CD14-positive monocyte (primary cell): ENCODE measurements at regions not wholly inside any gene's neighbourhood (a gene's known extent, or its start where the extent isn't known, plus 50 kb on each side); places are given as distances from the start of the nearest gene placed in this dataset.

Source experiments
- DNase-seq, 3 donors: peaks; one replicate each; pipeline ENCODE4 v3.0.0-alpha.2; 2011 to 2022
- H2AFZ ChIP-seq: 2 replicates; pipeline ENCODE4 v1.6.0; 2012; ENCODE audit warnings: mild to moderate bottlenecking, low read depth, low read length, inconsistent platforms; ENCODE audit not compliant: insufficient read depth, poor library complexity, severe bottlenecking
- H3K27ac ChIP-seq, 2 donors: 1 replicate in 1 of 2; 2 replicates in 1 of 2; pipeline ENCODE4 v1.5.1; 2012 to 2013; ENCODE audit warnings: low read length in 2 of 2, control low read depth in 1 of 2, inconsistent platforms in 1 of 2, low read depth in 1 of 2, mild to moderate bottlenecking in 1 of 2
- H3K27me3 ChIP-seq, 2 donors: one replicate each; pipeline versions ENCODE4 v1.6.0 to v1.6.1; 2011 to 2013; ENCODE audit warnings: low read length in 2 of 2; ENCODE audit not compliant: control insufficient read depth in 2 of 2, insufficient read depth in 2 of 2
- H3K36me3 ChIP-seq, 2 donors: replicated peaks in 1 of 2; 1 replicate in 1 of 2; 2 replicates in 1 of 2; pipeline versions ENCODE4 v1.5.1 to v1.6.1; 2012 to 2013; ENCODE audit warnings: low read length in 2 of 2, control low read depth in 1 of 2, inconsistent platforms in 1 of 2, mild to moderate bottlenecking in 1 of 2; ENCODE audit not compliant: insufficient read depth in 2 of 2, control insufficient read depth in 1 of 2
- H3K4me1 ChIP-seq, 2 donors: 1 replicate in 1 of 2; 2 replicates in 1 of 2; pipeline versions ENCODE4 v1.5.1 to v1.6.1; 2012 to 2013; ENCODE audit warnings: low read length in 2 of 2, control low read depth in 1 of 2, inconsistent platforms in 1 of 2, mild to moderate bottlenecking in 1 of 2, moderate library complexity in 1 of 2; ENCODE audit not compliant: insufficient read depth in 2 of 2, control insufficient read depth in 1 of 2
- H3K4me2 ChIP-seq: replicated peaks from 2 replicates; pipeline ENCODE3; 2012; ENCODE audit warnings: low read length, moderate library complexity, mild to moderate bottlenecking; ENCODE audit not compliant: poor library complexity, severe bottlenecking; ENCODE audit errors: extremely low read depth
- H3K4me3 ChIP-seq, 3 experiments: fragments of 200-600 bp in 1 of 3; sonication (generic) in 1 of 3; replicated peaks in 1 of 3; 1 replicate in 2 of 3; 2 replicates in 1 of 3; pipeline ENCODE4 v1.5.1; 2011 to 2013; ENCODE audit warnings: low read length in 3 of 3, mild to moderate bottlenecking in 3 of 3, control low read depth in 2 of 3, low read depth in 2 of 3, inconsistent platforms in 1 of 3, moderate library complexity in 1 of 3
- H3K79me2 ChIP-seq: 2 replicates; pipeline ENCODE4 v1.6.0; 2012; ENCODE audit warnings: mild to moderate bottlenecking, control low read depth, inconsistent platforms, low read length, moderate library complexity; ENCODE audit not compliant: insufficient read depth
- H3K9ac ChIP-seq: 2 replicates; pipeline ENCODE4 v1.6.0; 2017; ENCODE audit warnings: low read length, mild to moderate bottlenecking; ENCODE audit not compliant: insufficient read depth, poor library complexity, severe bottlenecking
- H3K9me3 ChIP-seq, 2 donors: replicated peaks in 1 of 2; 1 replicate in 1 of 2; 2 replicates in 1 of 2; pipeline versions ENCODE4 v1.5.1 to v1.6.1; 2012 to 2013; ENCODE audit warnings: low read length in 2 of 2, control low read depth in 1 of 2; ENCODE audit not compliant: control insufficient read depth in 1 of 2, insufficient read depth in 1 of 2
- H4K20me1 ChIP-seq: 2 replicates; pipeline ENCODE4 v1.6.0; 2012; ENCODE audit warnings: mild to moderate bottlenecking, low read length, control low read depth, moderate library complexity; ENCODE audit not compliant: insufficient read depth
- H3K27ac Mint-ChIP-seq, 7 donors: one replicate each; pipeline ENCODE4 v1.8.0; 2020; ENCODE audit warnings: mild to moderate bottlenecking in 7 of 7, mixed read lengths in 7 of 7, moderate library complexity in 6 of 7, inconsistent platforms in 2 of 7
- H3K27me3 Mint-ChIP-seq, 3 donors: one replicate each; pipeline ENCODE4 v1.8.0; 2021 to 2022; ENCODE audit warnings: low read depth in 3 of 3, mild to moderate bottlenecking in 3 of 3, mixed read lengths in 3 of 3, moderate library complexity in 3 of 3, inconsistent platforms in 1 of 3
- H3K36me3 Mint-ChIP-seq, 2 donors: one replicate each; pipeline ENCODE4 v1.8.0; 2020; ENCODE audit warnings: mixed read lengths in 2 of 2, inconsistent platforms in 1 of 2, mild to moderate bottlenecking in 1 of 2
- H3K4me1 Mint-ChIP-seq: one replicate; pipeline ENCODE4 v1.8.0; 2020; ENCODE audit warnings: mild to moderate bottlenecking, mixed read lengths
- H3K4me3 Mint-ChIP-seq, 2 donors: one replicate each; pipeline ENCODE4 v1.8.0; 2020; ENCODE audit warnings: mild to moderate bottlenecking in 2 of 2, mixed read lengths in 2 of 2, moderate library complexity in 1 of 2
- H3K9me3 Mint-ChIP-seq, 7 donors: one replicate each; pipeline ENCODE4 v1.8.0; 2020 to 2022; ENCODE audit warnings: mixed read lengths in 7 of 7, mild to moderate bottlenecking in 6 of 7, moderate library complexity in 6 of 7, inconsistent platforms in 2 of 7
- WGBS: methylation state at CpG from one replicate; pipeline ENCODE4 v1.1.5; 2013; ENCODE audit warnings: missing lambda C conversion rate; ENCODE audit not compliant: insufficient coverage; 5-methylcytosine and 5-hydroxymethylcytosine counted together
- intact Hi-C, 2 donors: fragments of 100-400 bp; cut with micrococcal nuclease; formaldehyde crosslinking; loops; one replicate each; pipeline versions ENCODE4 v1.15.0 to v1.15.1; 2023
- TF ChIP-seq, protein P1 (sequence below): fragments of 200-600 bp; IDR thresholded peaks from one replicate; pipeline ENCODE4 v1.8.0; 2022; ENCODE audit warnings: antibody characterized with exemption, mild to moderate bottlenecking

GRCh38 chr9:107094370-107094769, 188.7 kb upstream of the RAD23B start:
- H3K4me3 ChIP-seq = no peak overlapping the region
- no peaks in the 10 kb centered on the region for H4K20me1 ChIP-seq
- TF ChIP-seq, protein P1, sequence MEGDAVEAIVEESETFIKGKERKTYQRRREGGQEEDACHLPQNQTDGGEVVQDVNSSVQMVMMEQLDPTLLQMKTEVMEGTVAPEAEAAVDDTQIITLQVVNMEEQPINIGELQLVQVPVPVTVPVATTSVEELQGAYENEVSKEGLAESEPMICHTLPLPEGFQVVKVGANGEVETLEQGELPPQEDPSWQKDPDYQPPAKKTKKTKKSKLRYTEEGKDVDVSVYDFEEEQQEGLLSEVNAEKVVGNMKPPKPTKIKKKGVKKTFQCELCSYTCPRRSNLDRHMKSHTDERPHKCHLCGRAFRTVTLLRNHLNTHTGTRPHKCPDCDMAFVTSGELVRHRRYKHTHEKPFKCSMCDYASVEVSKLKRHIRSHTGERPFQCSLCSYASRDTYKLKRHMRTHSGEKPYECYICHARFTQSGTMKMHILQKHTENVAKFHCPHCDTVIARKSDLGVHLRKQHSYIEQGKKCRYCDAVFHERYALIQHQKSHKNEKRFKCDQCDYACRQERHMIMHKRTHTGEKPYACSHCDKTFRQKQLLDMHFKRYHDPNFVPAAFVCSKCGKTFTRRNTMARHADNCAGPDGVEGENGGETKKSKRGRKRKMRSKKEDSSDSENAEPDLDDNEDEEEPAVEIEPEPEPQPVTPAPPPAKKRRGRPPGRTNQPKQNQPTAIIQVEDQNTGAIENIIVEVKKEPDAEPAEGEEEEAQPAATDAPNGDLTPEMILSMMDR = no peak
- no peak for DNase-seq
- intact Hi-C loops = no loop called here
- no peak overlapping the region for H3K9ac ChIP-seq
- peaks cover 0 to 1% (median under 1%) of the 10 kb centered on the region in 3 donors for H3K27me3 Mint-ChIP-seq
- WGBS = no CpG with 5 or more reads among the region's 3 CpGs
- H3K36me3 Mint-ChIP-seq = no peaks in the 10 kb centered on the region
- H3K9me3 ChIP-seq = no peaks in the 10 kb centered on the region
- no peaks in the 10 kb centered on the region for H3K36me3 ChIP-seq
- H3K27me3 ChIP-seq = no peaks in the 10 kb centered on the region
- H3K4me1 Mint-ChIP-seq = no peaks in the 10 kb centered on the region
- H3K79me2 ChIP-seq = no peaks in the 10 kb centered on the region
- H3K4me1 ChIP-seq = no peaks in the 10 kb centered on the region
- H3K27ac ChIP-seq = no peak overlapping the region
- H3K9me3 Mint-ChIP-seq = peaks cover 0 to 2% (median 0%) of the 10 kb centered on the region in 7 donors
- no peak overlapping the region for H2AFZ ChIP-seq
- H3K4me3 Mint-ChIP-seq = no peak overlapping the region
- H3K4me2 ChIP-seq = no peak overlapping the region
- H3K27ac Mint-ChIP-seq = no peak overlapping the region

GRCh38 chr9:107100591-107100990, 182.5 kb upstream of the RAD23B start:
- Histone ChIP-seq H3K27me3 (no peaks in the 10 kb centered on the region), H3K9me3 (no peaks in the 10 kb centered on the region), H2AFZ (no peak overlapping the region), H3K4me1 (no peaks in the 10 kb centered on the region), H3K4me3 (no peak overlapping the region), H3K9ac (no peak overlapping the region), H3K79me2 (no peaks in the 10 kb centered on the region), H3K4me2 (no peak overlapping the region), H3K36me3 (no peaks in the 10 kb centered on the region), H4K20me1 (no peaks in the 10 kb centered on the region), H3K27ac (no peak overlapping the region)
- intact Hi-C loops = no loop called here
- peaks cover 0 to 4% (median 1%) of the 10 kb centered on the region in 3 donors for H3K27me3 Mint-ChIP-seq
- 68% methylated on average over 4 of the region's 7 CpGs for WGBS
- H3K4me1 Mint-ChIP-seq = no peaks in the 10 kb centered on the region
- H3K36me3 Mint-ChIP-seq = no peaks in the 10 kb centered on the region
- TF ChIP-seq, protein P1 = no peak
- H3K4me3 Mint-ChIP-seq = no peak overlapping the region
- H3K9me3 Mint-ChIP-seq = peaks cover 0 to 2% (median 0%) of the 10 kb centered on the region in 7 donors
- DNase-seq = no peak
- no peak overlapping the region for H3K27ac Mint-ChIP-seq
